ENCODE measurements at regions not wholly inside any gene's neighbourhood (a gene's known extent, or its start where the extent isn't known, plus 50 kb on each side); places are given as distances from the start of the nearest gene placed in this dataset.

DNA sequence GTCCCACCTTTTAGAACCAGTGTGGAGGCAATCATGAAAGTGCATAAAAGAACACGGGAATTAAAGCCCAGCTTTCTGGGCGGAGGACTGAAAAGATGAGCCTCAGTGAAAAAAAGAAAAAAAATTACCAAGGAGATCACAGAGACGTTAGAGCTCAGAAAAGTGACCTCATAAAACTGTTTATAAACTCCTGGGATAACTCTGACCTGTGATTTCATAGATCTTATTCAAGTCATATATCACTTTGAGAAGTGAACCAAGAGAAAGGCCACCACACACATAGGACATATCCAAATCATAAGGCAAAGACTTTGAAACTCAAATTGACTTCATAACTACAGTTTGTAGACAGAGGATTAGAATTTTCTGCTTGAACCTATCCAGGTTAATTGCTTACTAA is 90.1 kb downstream of the KCNJ2 start:
- Histone ChIP-seq H3K4me3 (ENCODE audit: insufficient read depth, low read length, poor library complexity, severe bottlenecking) (no peak overlapping the region), H3K9ac (ENCODE audit: low read length) (no peak overlapping the region), H3K4me2 (ENCODE audit: low read depth, low read length, poor library complexity, severe bottlenecking) (no peak overlapping the region), H2AFZ (ENCODE audit: low read depth, low read length, severe bottlenecking) (no peak overlapping the region), H3F3A (ENCODE audit: insufficient read depth) (no peaks in the 10 kb centered on the region), H3K27ac (ENCODE audit: low read depth, low read length) (no peak overlapping the region), H3K36me3 (ENCODE audit: low read length) (no peaks in the 10 kb centered on the region), H4K20me1 (ENCODE audit: low read depth, low read length) (no peaks in the 10 kb centered on the region), H3K9me2 (replicated peaks; ENCODE audit: insufficient read depth, low read length) (no peaks in the 10 kb centered on the region), H3K27me3 (ENCODE audit: low read length) (no peaks in the 10 kb centered on the region), H3K79me2 (ENCODE audit: insufficient read depth, low read length) (no peaks in the 10 kb centered on the region), H3K9me3 (ENCODE audit: insufficient read depth, low read length) (no peaks in the 10 kb centered on the region)
- TF ChIP-seq EZH2phosphoT487 (conservative IDR thresholded peaks at IDR 0.05; ENCODE audit: low read length) = no peak
- TF ChIP-seq, protein P1, sequence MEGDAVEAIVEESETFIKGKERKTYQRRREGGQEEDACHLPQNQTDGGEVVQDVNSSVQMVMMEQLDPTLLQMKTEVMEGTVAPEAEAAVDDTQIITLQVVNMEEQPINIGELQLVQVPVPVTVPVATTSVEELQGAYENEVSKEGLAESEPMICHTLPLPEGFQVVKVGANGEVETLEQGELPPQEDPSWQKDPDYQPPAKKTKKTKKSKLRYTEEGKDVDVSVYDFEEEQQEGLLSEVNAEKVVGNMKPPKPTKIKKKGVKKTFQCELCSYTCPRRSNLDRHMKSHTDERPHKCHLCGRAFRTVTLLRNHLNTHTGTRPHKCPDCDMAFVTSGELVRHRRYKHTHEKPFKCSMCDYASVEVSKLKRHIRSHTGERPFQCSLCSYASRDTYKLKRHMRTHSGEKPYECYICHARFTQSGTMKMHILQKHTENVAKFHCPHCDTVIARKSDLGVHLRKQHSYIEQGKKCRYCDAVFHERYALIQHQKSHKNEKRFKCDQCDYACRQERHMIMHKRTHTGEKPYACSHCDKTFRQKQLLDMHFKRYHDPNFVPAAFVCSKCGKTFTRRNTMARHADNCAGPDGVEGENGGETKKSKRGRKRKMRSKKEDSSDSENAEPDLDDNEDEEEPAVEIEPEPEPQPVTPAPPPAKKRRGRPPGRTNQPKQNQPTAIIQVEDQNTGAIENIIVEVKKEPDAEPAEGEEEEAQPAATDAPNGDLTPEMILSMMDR (IDR thresholded peaks at IDR 0.05; ENCODE audit: insufficient read depth, low read length, poor library complexity, severe bottlenecking) = no peak

DNA sequence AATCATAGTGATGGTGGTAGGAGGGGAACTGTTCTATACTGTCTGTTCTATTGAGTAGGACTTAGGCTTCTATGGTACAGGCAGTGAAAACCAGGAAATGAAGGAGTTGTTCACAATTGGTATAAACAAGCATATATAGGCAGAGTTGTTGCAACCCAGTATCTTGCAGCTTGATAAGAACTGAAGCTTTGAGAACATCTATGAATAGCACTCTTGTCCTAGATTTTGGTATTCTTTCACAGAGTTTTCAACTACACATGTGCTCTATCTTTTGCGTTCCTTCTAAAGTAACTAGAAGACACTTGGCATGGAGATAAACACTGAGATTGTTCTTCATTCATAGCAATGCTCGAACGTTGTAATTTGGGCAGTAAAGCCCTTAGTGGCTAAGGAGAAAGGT is 91.8 kb downstream of the KCNJ2 start:
- no peak overlapping the region for H3K4me3 ChIP-seq (ENCODE audit: insufficient read depth, low read length, poor library complexity, severe bottlenecking)
- TF ChIP-seq EZH2phosphoT487 (conservative IDR thresholded peaks at IDR 0.05; ENCODE audit: low read length) = no peak
- TF ChIP-seq, protein P1 (IDR thresholded peaks at IDR 0.05; ENCODE audit: insufficient read depth, low read length, poor library complexity, severe bottlenecking) = no peak
- no peaks in the 10 kb centered on the region for H3K9me3 ChIP-seq (ENCODE audit: insufficient read depth, low read length)

DNA sequence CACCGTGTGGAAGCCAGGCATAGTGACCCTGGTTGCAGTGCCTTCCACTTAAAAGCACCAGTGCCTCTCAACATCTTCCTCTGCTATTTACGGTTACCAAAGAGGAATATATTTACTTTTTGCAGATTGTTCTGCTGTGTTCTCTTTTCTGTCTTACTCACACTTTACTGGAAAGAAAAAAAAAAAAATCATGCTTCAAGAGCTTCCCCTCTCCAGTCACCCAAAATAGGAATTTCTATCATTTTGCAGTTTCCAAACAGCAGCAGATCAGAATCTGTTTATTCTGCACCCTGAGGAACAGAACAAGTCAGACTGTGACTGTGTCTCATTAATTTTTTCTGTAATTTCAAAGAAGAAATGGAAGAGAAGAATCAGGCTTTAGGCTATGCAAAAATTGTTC is 96.1 kb downstream of the KCNJ2 start:
- Histone ChIP-seq H3K4me2 (ENCODE audit: low read depth, low read length, poor library complexity, severe bottlenecking) (no peak overlapping the region), H3K27me3 (ENCODE audit: low read length) (no peaks in the 10 kb centered on the region), H3K9ac (ENCODE audit: low read length) (no peak overlapping the region), H3K79me2 (ENCODE audit: insufficient read depth, low read length) (no peaks in the 10 kb centered on the region), H3K36me3 (ENCODE audit: low read length) (no peaks in the 10 kb centered on the region), H4K20me1 (ENCODE audit: low read depth, low read length) (no peaks in the 10 kb centered on the region), H3F3A (ENCODE audit: insufficient read depth) (no peaks in the 10 kb centered on the region), H3K4me3 (ENCODE audit: insufficient read depth, low read length, poor library complexity, severe bottlenecking) (no peak overlapping the region), H3K27ac (ENCODE audit: low read depth, low read length) (no peak overlapping the region), H3K9me2 (replicated peaks; ENCODE audit: insufficient read depth, low read length) (no peaks in the 10 kb centered on the region), H3K9me3 (ENCODE audit: insufficient read depth, low read length) (no peaks in the 10 kb centered on the region), H2AFZ (ENCODE audit: low read depth, low read length, severe bottlenecking) (no peak overlapping the region)
- TF ChIP-seq EZH2phosphoT487 (conservative IDR thresholded peaks at IDR 0.05; ENCODE audit: low read length) = no peak
- TF ChIP-seq, protein P1 (IDR thresholded peaks at IDR 0.05; ENCODE audit: insufficient read depth, low read length, poor library complexity, severe bottlenecking) = no peak

More for the DNA sequence above, 91.8 kb downstream of the KCNJ2 start:
- Histone ChIP-seq H3K4me2 (ENCODE audit: low read depth, low read length, poor library complexity, severe bottlenecking) (no peak overlapping the region), H3K79me2 (ENCODE audit: insufficient read depth, low read length) (no peaks in the 10 kb centered on the region), H3K27ac (ENCODE audit: low read depth, low read length) (no peak overlapping the region), H3K36me3 (ENCODE audit: low read length) (no peaks in the 10 kb centered on the region), H3K27me3 (ENCODE audit: low read length) (no peaks in the 10 kb centered on the region), H3K9ac (ENCODE audit: low read length) (no peak overlapping the region), H2AFZ (ENCODE audit: low read depth, low read length, severe bottlenecking) (no peak overlapping the region), H3K9me2 (replicated peaks; ENCODE audit: insufficient read depth, low read length) (no peaks in the 10 kb centered on the region), H4K20me1 (ENCODE audit: low read depth, low read length) (no peaks in the 10 kb centered on the region), H3F3A (ENCODE audit: insufficient read depth) (no peaks in the 10 kb centered on the region)
